SK-N-SH treated with all-trans-retinoic acid at 6 μM for 48 hours (cell line): ENCODE measurements at regions not wholly inside any gene's neighbourhood (a gene's known extent, or its start where the extent isn't known, plus 50 kb on each side); places are given as distances from the start of the nearest gene placed in this dataset.

Experiments used
- ATAC-seq: fragments of 200-7000 bp; cut with Tn5 transposase; 3 replicates; pipeline ENCODE4 v1.9.1; 2020; ENCODE audit warnings: mild to moderate bottlenecking, moderate library complexity
- ARNTL ChIP-seq: fragments of 450-650 bp; formaldehyde crosslinking; IDR thresholded peaks from 2 replicates; pipeline ENCODE4 v1.5.0; 2020; ENCODE audit warnings: low read depth, mild to moderate bottlenecking, moderate library complexity, borderline replicate concordance
- CREB5 ChIP-seq: fragments of 250-450 bp; sonication (Bioruptor Pico); IDR thresholded peaks from 2 replicates; pipeline ENCODE4 v1.5.1; 2020; ENCODE audit warnings: low read depth, mild to moderate bottlenecking, moderate library complexity
- CSDC2 ChIP-seq: fragments of 250-450 bp; sonication (Bioruptor Pico); IDR thresholded peaks from 2 replicates; pipeline ENCODE4 v1.5.0; 2020; ENCODE audit warnings: mild to moderate bottlenecking, moderate library complexity
- ESRRG ChIP-seq: fragments of 250-450 bp; sonication (Bioruptor Pico); IDR thresholded peaks from 2 replicates; pipeline ENCODE4 v1.6.1; 2021; ENCODE audit warnings: mild to moderate bottlenecking
- GLIS3 ChIP-seq: fragments of 250-450 bp; sonication (Bioruptor Pico); IDR thresholded peaks from 2 replicates; pipeline ENCODE4 v1.5.0; 2020; ENCODE audit warnings: mild to moderate bottlenecking, moderate library complexity
- ISL1 ChIP-seq: fragments of 250-450 bp; sonication (Bioruptor Pico); IDR thresholded peaks from 2 replicates; pipeline ENCODE4 v2.1.2; 2022; ENCODE audit warnings: mild to moderate bottlenecking, moderate library complexity
- OSR1 ChIP-seq: fragments of 250-450 bp; sonication (Bioruptor Pico); IDR thresholded peaks from 2 replicates; pipeline ENCODE4 v1.8.0; 2022; ENCODE audit warnings: moderate library complexity, mild to moderate bottlenecking, inconsistent platforms
- PATZ1 ChIP-seq: fragments of 250-450 bp; sonication (Bioruptor Pico); IDR thresholded peaks from 2 replicates; pipeline ENCODE4 v1.8.0; 2020; ENCODE audit warnings: mild to moderate bottlenecking, moderate library complexity, borderline replicate concordance
- POU6F1 ChIP-seq: fragments of 250-450 bp; sonication (Bioruptor Pico); IDR thresholded peaks from 2 replicates; pipeline ENCODE4 v1.8.0; 2021; ENCODE audit warnings: low read depth, mild to moderate bottlenecking, moderate library complexity, borderline replicate concordance
- PPARA ChIP-seq: fragments of 250-450 bp; sonication (Bioruptor Pico); IDR thresholded peaks from 2 replicates; pipeline ENCODE4 v1.5.0; 2020; ENCODE audit warnings: mild to moderate bottlenecking, borderline replicate concordance
- RARB ChIP-seq: fragments of 250-450 bp; sonication (Bioruptor Pico); IDR thresholded peaks from 2 replicates; pipeline ENCODE4 v1.8.0; 2021; ENCODE audit warnings: mild to moderate bottlenecking, moderate library complexity
- SNAI2 ChIP-seq: fragments of 250-450 bp; sonication (Bioruptor Pico); IDR thresholded peaks from 2 replicates; pipeline ENCODE4 v1.5.0; 2020; ENCODE audit warnings: mild to moderate bottlenecking, moderate library complexity
- TCF4 ChIP-seq: fragments of 250-450 bp; sonication (Bioruptor Pico); IDR thresholded peaks from 2 replicates; pipeline ENCODE4 v1.8.0; 2021; ENCODE audit warnings: mild to moderate bottlenecking, moderate library complexity, borderline replicate concordance
- TSHZ2 ChIP-seq: fragments of 250-450 bp; sonication (Bioruptor Pico); IDR thresholded peaks from 2 replicates; pipeline ENCODE4 v1.5.0; 2020; ENCODE audit warnings: mild to moderate bottlenecking, moderate library complexity
- ZC3H10 ChIP-seq: fragments of 250-450 bp; sonication (Bioruptor Pico); IDR thresholded peaks from 2 replicates; pipeline ENCODE4 v1.5.1; 2021; ENCODE audit warnings: mild to moderate bottlenecking, moderate library complexity
- ZFP30 ChIP-seq: fragments of 450-650 bp; formaldehyde crosslinking; IDR thresholded peaks from 2 replicates; pipeline ENCODE4 v1.5.0; 2022; ENCODE audit warnings: mild to moderate bottlenecking, moderate library complexity
- ZNF565 ChIP-seq: fragments of 450-650 bp; formaldehyde crosslinking; conservative IDR thresholded peaks from 2 replicates; pipeline ENCODE4 v1.5.0; 2020; ENCODE audit warnings: low read depth, mild to moderate bottlenecking, moderate library complexity
- ZNF70 ChIP-seq: fragments of 450-650 bp; formaldehyde crosslinking; IDR thresholded peaks from 2 replicates; pipeline ENCODE4 v1.5.0; 2020; ENCODE audit warnings: mild to moderate bottlenecking, moderate library complexity
- ZNF8 ChIP-seq: fragments of 450-650 bp; formaldehyde crosslinking; IDR thresholded peaks from 2 replicates; pipeline ENCODE4 v1.5.0; 2020; ENCODE audit warnings: mild to moderate bottlenecking, moderate library complexity

GRCh38 chr2:118292991-118293390 is 204.7 kb downstream of the INSIG2 start:
- TF ChIP-seq CSDC2 (CRISPR knock-in tag) (no peak), ZC3H10 (CRISPR knock-in tag) (no peak), PATZ1 (CRISPR knock-in tag) (no peak), ISL1 (CRISPR knock-in tag) (no peak), SNAI2 (CRISPR knock-in tag) (no peak), RARB (CRISPR knock-in tag) (no peak), POU6F1 (CRISPR knock-in tag) (no peak), ZNF70 (CRISPR knock-in tag) (no peak), TCF4 (CRISPR knock-in tag) (no peak), ZNF8 (CRISPR knock-in tag) (no peak), ZNF565 (CRISPR knock-in tag) (no peak), CREB5 (CRISPR knock-in tag) (no peak)
- no peak for ATAC-seq

GRCh38 chr2:118291251-118291880 is 203.1 kb downstream of the INSIG2 start:
- no peak for TF ChIP-seq ZC3H10 (CRISPR knock-in tag)
- TF ChIP-seq ZNF8 (CRISPR knock-in tag): no peak
- TF ChIP-seq CSDC2 (CRISPR knock-in tag): no peak
- no peak for TF ChIP-seq ARNTL (CRISPR knock-in tag)
- no peak for TF ChIP-seq GLIS3
- TF ChIP-seq PPARA (CRISPR knock-in tag): no peak
- TF ChIP-seq PATZ1 (CRISPR knock-in tag): no peak
- TF ChIP-seq OSR1 (CRISPR knock-in tag): no peak
- no peak for TF ChIP-seq ZFP30 (CRISPR knock-in tag)
- no peak for TF ChIP-seq POU6F1 (CRISPR knock-in tag)
- TF ChIP-seq ESRRG (CRISPR knock-in tag): no peak
- TF ChIP-seq SNAI2 (CRISPR knock-in tag): no peak
- no peak for TF ChIP-seq TSHZ2
- no peak for TF ChIP-seq ZNF565 (CRISPR knock-in tag)
- TF ChIP-seq RARB (CRISPR knock-in tag): no peak
- TF ChIP-seq TCF4 (CRISPR knock-in tag): no peak
- TF ChIP-seq CREB5 (CRISPR knock-in tag): no peak
- TF ChIP-seq, all 23 proteins: peak for 0
- no peak for ATAC-seq
